Vagina (tissue), 2 donors: ENCODE measurements at regions not wholly inside any gene's neighbourhood (a gene's known extent, or its start where the extent isn't known, plus 50 kb on each side); places are given as distances from the start of the nearest gene placed in this dataset.
"Not testable (repeated sequence)": the region's sequence is repeated elsewhere in the genome, so short reads cannot be mapped to it uniquely, and the experiment has no call there.

Experiments
- DNase-seq, 2 donors: peaks; one replicate each; pipeline ENCODE4 v3.0.0-alpha.2; 2017; ENCODE audit errors: extremely low spot score in 2 of 2
- H3K27ac ChIP-seq: fragments of 200-600 bp; sonication (generic); one replicate; pipeline ENCODE4 v1.5.1; 2019
- H3K27me3 ChIP-seq: fragments of 200-600 bp; sonication (generic); one replicate; pipeline ENCODE4 v1.5.1; 2019
- H3K36me3 ChIP-seq, 2 donors: fragments of 200-600 bp; sonication (generic); one replicate each; pipeline ENCODE4 v1.5.1; 2017 to 2019
- H3K4me1 ChIP-seq: fragments of 200-600 bp; sonication (generic); one replicate; pipeline ENCODE4 v1.5.1; 2019
- H3K4me3 ChIP-seq, 2 donors: fragments of 200-600 bp; sonication (generic); 1 replicate in 1 of 2; 2 replicates in 1 of 2; pipeline ENCODE4 v1.5.1; 2016 to 2019
- H3K9me3 ChIP-seq: fragments of 200-600 bp; sonication (generic); one replicate; pipeline ENCODE4 v1.5.1; 2019
- CTCF ChIP-seq, 3 experiments: fragments of 450-650 bp in 2 of 3; fragments of 200-600 bp in 1 of 3; sonication (generic) in 1 of 3; IDR thresholded peaks; one replicate each; pipeline ENCODE4 v1.5.1; 2017 to 2019; ENCODE audit warnings: antibody characterized with exemption in 3 of 3, mild to moderate bottlenecking in 2 of 3, moderate library complexity in 2 of 3
- POLR2A ChIP-seq, 2 donors: fragments of 450-650 bp; IDR thresholded peaks; one replicate each; pipeline ENCODE4 v1.6.1; 2017; ENCODE audit warnings: antibody characterized with exemption in 2 of 2, mild to moderate bottlenecking in 2 of 2, moderate library complexity in 2 of 2
- POLR2AphosphoS5 ChIP-seq, 2 donors: sonication (generic); formaldehyde crosslinking; IDR thresholded peaks; one replicate each; pipeline ENCODE4 v1.9.0; 2017; ENCODE audit warnings: antibody characterized with exemption in 2 of 2, mild to moderate bottlenecking in 2 of 2, low read depth in 1 of 2; ENCODE audit not compliant: insufficient read depth in 1 of 2
- intact Hi-C: fragments of 100-400 bp; cut with DNase I; formaldehyde crosslinking; loops from one replicate; pipeline ENCODE4 v1.15.1; 2023

GRCh38 chr2:187037310-187037709 lies 188.3 kb upstream of the ZSWIM2 start:
- intact Hi-C loops, result no loop called here
- H3K27me3 ChIP-seq, result no peaks in the 10 kb centered on the region
- no peak for DNase-seq

GRCh38 chr2:187034434-187034833 lies 185.5 kb upstream of the ZSWIM2 start:
- Histone ChIP-seq H3K9me3 (no peaks in the 10 kb centered on the region), H3K27me3 (no peaks in the 10 kb centered on the region), H3K36me3 (no peaks in the 10 kb centered on the region), H3K4me1 (no peaks in the 10 kb centered on the region), H3K4me3 (no peak overlapping the region), H3K27ac (no peak overlapping the region)
- TF ChIP-seq POLR2AphosphoS5 (IDR thresholded peaks at IDR 0.05; ENCODE audit: insufficient read depth in 1 of 2, low read depth in 1 of 2) (no peak), CTCF (IDR thresholded peaks at IDR 0.05) (no peak), POLR2A (IDR thresholded peaks at IDR 0.05) (no peak)
- DNase-seq, result no peak
- intact Hi-C loops, result no loop called here

More at GRCh38 chr2:187037310-187037709, 188.3 kb upstream of the ZSWIM2 start:
- H3K27ac ChIP-seq, result no peak overlapping the region
- H3K9me3 ChIP-seq, result no peaks in the 10 kb centered on the region
- TF ChIP-seq POLR2A (IDR thresholded peaks at IDR 0.05) (no peak), POLR2AphosphoS5 (IDR thresholded peaks at IDR 0.05; ENCODE audit: insufficient read depth in 1 of 2, low read depth in 1 of 2) (no peak), CTCF (IDR thresholded peaks at IDR 0.05) (no peak)
- no peak overlapping the region for H3K4me3 ChIP-seq
- no peaks in the 10 kb centered on the region for H3K36me3 ChIP-seq
- no peaks in the 10 kb centered on the region for H3K4me1 ChIP-seq

- Histone ChIP-seq H3K36me3 (no peaks in the 10 kb centered on the region), H3K4me3 (no peak overlapping the region), H3K9me3 (peaks cover 8% of the 10 kb centered on the region), H3K4me1 (no peaks in the 10 kb centered on the region), H3K27me3 (no peaks in the 10 kb centered on the region), H3K27ac (no peak overlapping the region)
- intact Hi-C loops, result no loop called here
- DNase-seq, result no peak
- TF ChIP-seq POLR2A (IDR thresholded peaks at IDR 0.05), result no peak
- no peak for TF ChIP-seq POLR2AphosphoS5 (IDR thresholded peaks at IDR 0.05; ENCODE audit: insufficient read depth in 1 of 2, low read depth in 1 of 2)
- TF ChIP-seq CTCF (IDR thresholded peaks at IDR 0.05), result no peak
Observed at GRCh38 chr2:187024739-187025138, 175.8 kb upstream of the ZSWIM2 start.

GRCh38 chr2:187023996-187024395 lies 175.0 kb upstream of the ZSWIM2 start:
- DNase-seq, H3K27ac ChIP-seq, H3K4me3 ChIP-seq, H3K36me3 ChIP-seq, H3K9me3 ChIP-seq, intact Hi-C loops, H3K4me1 ChIP-seq, H3K27me3 ChIP-seq: not testable (repeated sequence)

GRCh38 chr2:187017438-187017837 lies 168.5 kb upstream of the ZSWIM2 start:
- no peak for DNase-seq
- Histone ChIP-seq H3K36me3 (no peaks in the 10 kb centered on the region), H3K27ac (no peak overlapping the region), H3K4me3 (no peak overlapping the region), H3K9me3 (no peaks in the 10 kb centered on the region), H3K27me3 (no peaks in the 10 kb centered on the region), H3K4me1 (no peaks in the 10 kb centered on the region)
- intact Hi-C loops, result no loop called here
- TF ChIP-seq CTCF (IDR thresholded peaks at IDR 0.05) (no peak), POLR2A (IDR thresholded peaks at IDR 0.05) (no peak), POLR2AphosphoS5 (IDR thresholded peaks at IDR 0.05; ENCODE audit: insufficient read depth in 1 of 2, low read depth in 1 of 2) (no peak)

- Histone ChIP-seq H3K4me3 (no peak overlapping the region), H3K4me1 (no peaks in the 10 kb centered on the region), H3K36me3 (no peaks in the 10 kb centered on the region), H3K9me3 (no peaks in the 10 kb centered on the region), H3K27me3 (no peaks in the 10 kb centered on the region), H3K27ac (no peak overlapping the region)
- DNase-seq, result no peak
- intact Hi-C loops, result no loop called here
- TF ChIP-seq CTCF (IDR thresholded peaks at IDR 0.05) (no peak), POLR2AphosphoS5 (IDR thresholded peaks at IDR 0.05; ENCODE audit: insufficient read depth in 1 of 2, low read depth in 1 of 2) (no peak), POLR2A (IDR thresholded peaks at IDR 0.05) (no peak)
Observed at GRCh38 chr2:187013058-187013457, 164.1 kb upstream of the ZSWIM2 start.
